ENCODE measurements at regions not wholly inside any gene's neighbourhood (a gene's known extent, or its start where the extent isn't known, plus 50 kb on each side); places are given as distances from the start of the nearest gene placed in this dataset.

DNA sequence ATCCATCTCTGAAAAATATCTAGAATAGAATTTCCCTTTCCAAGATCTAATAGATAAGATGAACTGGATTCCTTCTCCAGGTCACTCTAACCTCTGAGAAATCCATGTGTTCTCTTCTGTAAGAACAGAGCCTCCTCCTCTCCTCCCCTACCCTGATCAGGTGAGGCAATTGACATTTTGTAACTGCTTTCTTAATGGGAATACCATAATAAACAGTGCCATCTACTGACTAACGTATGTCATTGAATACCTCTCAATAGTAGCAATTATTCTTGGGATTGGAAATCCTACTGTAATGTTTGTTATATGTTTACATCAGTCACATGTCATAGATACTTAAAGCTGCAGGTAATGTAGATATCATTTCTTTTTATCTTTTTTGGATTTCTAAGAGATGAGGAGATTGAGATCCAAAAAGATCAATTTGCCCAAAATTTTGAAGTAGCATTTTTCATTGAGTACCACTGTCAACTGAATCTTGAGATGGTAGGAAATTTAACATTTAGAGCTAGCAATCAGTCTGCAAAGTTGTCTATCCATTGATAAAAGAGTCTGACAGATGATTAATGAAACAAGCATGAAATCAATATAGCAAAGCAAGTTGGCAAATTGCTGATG, 365.8 kb upstream of the HSF2 start:
- TF ChIP-seq SPI1 (IDR thresholded peaks at IDR 0.05; ENCODE audit: borderline replicate concordance, low read depth) (no peak), GABPA (IDR thresholded peaks at IDR 0.05; ENCODE audit: low read depth) (no peak)
- TF ChIP-seq, protein P1, sequence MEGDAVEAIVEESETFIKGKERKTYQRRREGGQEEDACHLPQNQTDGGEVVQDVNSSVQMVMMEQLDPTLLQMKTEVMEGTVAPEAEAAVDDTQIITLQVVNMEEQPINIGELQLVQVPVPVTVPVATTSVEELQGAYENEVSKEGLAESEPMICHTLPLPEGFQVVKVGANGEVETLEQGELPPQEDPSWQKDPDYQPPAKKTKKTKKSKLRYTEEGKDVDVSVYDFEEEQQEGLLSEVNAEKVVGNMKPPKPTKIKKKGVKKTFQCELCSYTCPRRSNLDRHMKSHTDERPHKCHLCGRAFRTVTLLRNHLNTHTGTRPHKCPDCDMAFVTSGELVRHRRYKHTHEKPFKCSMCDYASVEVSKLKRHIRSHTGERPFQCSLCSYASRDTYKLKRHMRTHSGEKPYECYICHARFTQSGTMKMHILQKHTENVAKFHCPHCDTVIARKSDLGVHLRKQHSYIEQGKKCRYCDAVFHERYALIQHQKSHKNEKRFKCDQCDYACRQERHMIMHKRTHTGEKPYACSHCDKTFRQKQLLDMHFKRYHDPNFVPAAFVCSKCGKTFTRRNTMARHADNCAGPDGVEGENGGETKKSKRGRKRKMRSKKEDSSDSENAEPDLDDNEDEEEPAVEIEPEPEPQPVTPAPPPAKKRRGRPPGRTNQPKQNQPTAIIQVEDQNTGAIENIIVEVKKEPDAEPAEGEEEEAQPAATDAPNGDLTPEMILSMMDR (IDR thresholded peaks at IDR 0.05; ENCODE audit: insufficient read depth, low read length) = peak; percentile 26
